NOMO-1 (cell line): ENCODE measurements at regions not wholly inside any gene's neighbourhood (a gene's known extent, or its start where the extent isn't known, plus 50 kb on each side); places are given as distances from the start of the nearest gene placed in this dataset.

ENCODE experiments used
- DNase-seq, 2 experiments: peaks; one replicate each; lab custom pipeline; 2025; ENCODE audit not compliant: unreplicated experiment in 2 of 2; lab: John Stamatoyannopoulos, UW

DNA sequence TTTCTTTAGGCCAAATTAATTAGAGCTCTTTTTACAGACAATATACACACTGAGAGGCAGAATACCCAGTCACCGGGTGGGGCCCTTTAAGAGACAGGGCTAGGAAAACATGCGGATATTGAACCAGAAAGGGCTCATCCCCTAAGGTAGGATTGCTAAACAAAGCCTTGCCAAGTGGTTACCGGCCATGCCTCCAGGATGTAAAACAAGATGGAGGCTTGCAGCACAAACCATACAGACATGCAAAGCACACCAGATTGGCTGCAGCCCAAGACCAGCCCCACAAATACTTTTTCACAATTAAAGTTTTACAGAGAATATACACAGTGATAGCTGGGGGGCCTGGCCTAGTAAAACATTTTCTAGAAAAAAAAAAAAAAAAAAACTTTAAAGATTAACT lies 210.0 kb downstream of the KLHL4 start:
- no peak for DNase-seq

DNA sequence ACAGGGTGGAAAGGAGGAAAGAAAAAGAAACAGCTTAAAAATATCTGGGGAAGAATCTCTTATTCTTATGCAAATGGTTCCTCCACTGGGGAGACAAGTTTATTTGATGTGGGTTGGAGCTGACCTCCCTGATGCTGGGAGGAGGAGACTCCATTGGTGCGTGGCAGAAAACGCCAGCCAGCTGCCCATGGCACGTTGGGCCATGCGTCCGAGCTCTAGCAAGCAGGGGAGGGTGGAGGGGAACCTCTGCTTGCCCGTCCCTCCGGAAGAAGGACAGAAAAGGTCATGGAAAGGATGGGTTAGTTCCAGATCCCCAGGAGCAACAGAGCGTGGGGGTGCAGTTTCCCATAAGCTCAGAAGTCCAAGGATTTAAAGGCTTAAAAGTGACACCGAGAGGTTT lies 210.4 kb downstream of the KLHL4 start:
- no peak for DNase-seq

DNA sequence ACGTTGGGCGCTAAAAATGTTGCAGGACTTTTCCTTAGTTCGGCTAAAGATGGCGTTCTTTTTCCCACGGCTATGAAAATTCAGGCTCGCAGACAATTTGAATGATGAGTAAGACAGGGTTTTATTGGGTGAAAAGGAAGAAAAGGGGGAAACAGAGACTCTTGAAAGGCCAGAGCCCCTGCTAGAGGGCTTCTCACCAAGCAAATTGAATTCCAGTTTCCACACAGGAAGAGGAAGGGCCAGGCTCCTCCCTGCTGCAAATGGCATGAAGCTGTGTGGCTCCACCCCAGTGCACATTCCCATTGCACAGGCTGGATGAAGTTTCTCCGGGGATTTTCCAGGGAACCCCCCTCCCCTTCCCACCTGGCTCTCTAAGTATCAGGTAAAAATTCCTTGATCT lies 210.9 kb downstream of the KLHL4 start:
- DNase-seq: no peak

DNA sequence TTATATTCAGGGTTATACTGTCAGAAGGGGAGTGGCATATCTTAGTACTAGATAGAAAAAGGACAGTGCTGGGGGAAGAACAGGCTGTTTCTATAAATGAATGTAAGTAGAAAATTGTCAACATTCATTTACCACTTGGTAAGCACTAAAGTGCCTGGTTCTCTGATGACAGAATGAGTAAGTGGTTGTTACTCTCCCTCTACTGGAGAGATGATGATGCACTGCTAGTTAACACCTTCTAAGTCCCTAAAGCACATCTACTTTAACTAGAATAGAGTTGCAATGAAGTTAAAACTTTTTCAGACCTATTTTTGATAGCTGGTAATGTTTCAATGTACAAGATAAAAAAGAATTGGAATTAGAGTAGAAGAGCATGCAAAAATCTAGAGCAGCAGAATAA lies 214.5 kb downstream of the KLHL4 start:
- no peak for DNase-seq

DNA sequence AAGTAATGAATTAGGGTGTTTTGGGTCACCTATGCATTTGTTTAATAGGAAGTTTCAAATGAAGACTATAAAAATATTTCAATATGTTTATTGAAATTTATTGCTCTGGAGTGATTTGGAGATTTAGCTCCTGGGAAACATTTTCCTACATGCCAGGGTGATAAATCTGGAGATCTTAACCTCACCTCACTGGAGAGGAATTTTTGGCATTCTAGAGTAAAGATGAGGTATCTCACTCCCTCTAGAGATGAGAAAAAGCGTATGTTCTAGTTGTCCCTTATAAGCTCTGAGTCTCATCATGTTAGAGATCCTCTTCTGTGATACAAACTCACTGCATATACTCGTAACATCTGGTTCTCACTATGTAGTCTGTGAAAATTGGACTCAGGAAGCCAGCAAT lies 219.0 kb downstream of the KLHL4 start:
- DNase-seq: no peak

DNA sequence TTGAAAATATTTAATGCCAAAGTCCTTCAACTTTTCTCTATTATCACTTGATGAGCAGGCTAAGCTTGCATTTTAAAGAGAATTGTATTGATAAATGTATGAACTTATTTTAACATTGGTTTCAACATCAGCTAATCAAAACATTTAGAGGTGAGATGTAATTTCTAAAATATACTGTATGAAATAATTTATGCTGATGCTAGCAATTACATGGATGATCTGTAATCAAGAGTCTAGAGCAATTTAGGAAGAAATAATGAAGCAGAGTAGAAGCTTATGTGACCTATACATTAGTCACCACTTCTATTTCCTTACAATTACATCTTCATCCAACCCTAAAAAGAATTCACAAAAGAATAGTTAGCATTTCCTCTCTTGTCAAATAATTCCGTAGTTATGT lies 226.8 kb downstream of the KLHL4 start:
- DNase-seq: no peak

DNA sequence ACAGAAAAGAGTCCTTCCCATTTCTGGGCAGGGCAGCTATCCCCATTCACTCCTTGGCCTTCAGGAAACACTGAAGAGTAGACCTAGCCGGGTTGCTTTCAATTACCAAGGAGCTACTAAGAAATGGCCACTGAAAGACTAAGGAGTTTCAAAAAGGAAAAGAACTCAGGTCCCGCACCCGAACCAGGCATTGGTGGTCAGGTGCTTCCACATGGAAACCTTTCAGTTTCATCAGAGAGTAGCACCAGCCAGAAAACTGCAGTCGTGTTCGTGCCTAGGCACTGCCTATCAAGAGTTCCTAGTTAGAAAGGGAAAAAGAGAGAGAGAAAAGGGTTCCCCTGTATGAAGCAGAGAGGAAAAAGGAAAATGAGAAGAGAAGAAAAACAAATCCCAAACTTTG lies 237.9 kb downstream of the KLHL4 start:
- no peak for DNase-seq

DNA sequence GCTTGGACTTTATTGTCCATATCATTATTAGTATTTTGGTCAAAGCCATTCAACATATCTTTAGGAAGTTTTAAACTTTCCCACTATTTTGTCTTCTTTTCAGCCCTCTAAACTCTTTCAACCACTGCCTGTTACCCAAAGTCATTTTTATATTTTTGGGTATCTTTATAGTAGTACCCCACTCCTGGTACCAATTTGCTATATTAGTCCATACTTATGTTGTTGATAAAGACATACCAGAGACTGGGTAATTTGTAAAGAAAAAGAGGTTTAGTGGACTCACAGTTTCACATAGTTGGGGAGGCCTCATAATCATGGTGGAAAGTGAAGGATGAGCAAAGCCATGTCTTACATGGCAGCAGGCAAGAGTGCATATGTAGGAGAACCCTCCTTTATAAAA lies 271.4 kb downstream of the KLHL4 start:
- DNase-seq: no peak

DNA sequence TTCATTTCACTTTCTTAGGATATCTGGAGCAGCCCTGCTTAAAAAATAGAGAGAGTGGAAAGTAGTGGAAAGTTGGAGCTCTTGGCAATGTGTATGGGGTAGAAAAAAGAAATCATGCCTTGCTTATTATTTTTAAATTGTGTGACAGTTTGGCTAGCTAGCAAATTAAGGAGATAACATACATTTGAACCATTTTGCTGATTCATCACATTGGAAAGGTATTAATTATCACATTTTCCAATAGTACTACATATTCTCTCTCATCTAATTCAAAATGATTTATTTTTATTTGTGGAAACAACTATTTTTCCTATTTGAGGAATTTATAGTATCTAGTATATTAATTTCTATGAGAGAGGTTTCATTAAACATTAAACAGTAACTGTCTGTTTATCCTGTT lies 280.4 kb downstream of the KLHL4 start:
- no peak for DNase-seq

DNA sequence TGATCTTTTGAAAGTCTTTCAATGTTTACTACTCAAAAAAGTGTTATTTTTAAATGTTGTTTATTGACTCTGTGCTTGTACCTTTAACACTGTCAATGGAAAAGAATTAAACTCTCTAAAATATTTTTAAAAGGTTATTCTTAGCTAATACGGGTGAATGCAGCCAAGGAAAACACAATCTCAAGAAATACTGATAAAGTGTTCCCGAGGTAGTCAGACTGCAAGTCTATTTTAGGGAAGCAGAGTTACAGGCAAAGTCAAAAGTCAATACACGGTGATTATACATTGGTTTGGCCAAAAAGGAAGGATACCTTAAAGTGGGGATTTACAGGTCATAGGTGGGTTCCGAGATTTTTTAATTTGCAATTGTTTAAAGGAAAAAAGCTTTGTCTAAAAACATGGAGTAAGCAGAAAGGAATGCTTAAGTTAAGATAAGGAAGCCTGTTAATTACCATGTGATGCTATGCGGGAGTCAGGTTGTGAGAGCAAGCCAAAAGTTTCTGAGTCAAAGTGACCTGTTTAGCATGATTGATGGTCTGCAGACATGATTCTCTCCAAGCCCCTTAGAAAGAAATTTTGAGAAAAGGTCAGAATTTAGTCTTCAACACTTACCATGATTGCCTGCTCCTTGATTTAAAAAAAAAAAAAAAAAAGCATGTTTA lies 288.4 kb downstream of the KLHL4 start:
- DNase-seq: no peak

DNA sequence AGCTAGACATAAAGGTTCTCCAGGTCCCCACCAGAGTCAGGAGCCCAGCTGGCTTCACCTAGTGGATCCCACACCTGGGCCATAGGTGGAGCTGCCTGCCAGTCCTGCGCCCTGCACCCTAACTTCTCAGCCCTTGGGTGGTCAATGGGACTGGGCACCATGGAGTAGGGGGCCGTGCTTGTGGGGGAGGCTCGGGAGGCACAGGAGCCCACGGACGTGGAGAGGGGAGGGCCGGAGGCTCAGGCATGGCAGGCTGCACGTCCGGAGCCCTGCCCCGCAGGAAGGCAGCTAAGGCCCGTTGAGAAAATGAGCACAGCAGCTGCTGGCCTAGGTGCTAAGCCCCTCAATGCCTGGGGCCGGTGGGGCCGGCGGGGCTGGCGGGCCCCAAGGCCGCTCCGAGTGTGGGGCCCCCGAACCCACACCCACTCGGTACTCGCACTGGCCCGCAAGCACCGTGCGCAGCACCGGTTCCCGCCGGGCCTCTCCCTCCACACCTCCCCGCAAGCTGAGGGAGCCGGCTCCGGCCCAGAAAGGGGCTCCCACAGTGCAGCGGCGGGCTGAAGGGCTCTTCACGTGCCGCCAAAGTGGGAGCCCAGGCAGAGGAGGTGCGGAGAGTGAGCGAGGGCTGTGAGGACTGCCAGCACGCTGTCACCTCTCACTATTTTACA lies 291.1 kb downstream of the KLHL4 start:
- DNase-seq: no peak

DNA sequence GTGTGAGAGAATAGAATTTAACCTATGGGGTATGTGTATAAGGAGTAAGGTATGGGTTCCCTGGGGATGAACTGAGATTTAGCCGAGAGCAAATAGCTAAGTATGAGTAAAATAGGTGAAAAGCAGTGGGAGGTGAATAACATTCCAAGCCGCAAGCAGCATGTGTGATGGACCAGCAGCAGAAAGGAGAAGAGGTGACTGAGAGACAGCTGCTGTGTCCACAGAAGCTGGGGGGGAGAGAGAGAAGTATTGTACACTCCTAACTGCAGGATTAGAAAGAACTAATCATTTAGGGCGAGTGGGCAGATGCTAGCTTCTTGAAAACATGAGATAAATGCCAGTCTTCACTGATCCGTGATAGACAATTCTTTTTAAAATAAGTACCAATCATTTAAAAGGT lies 296.0 kb downstream of the KLHL4 start:
- DNase-seq: no peak

DNA sequence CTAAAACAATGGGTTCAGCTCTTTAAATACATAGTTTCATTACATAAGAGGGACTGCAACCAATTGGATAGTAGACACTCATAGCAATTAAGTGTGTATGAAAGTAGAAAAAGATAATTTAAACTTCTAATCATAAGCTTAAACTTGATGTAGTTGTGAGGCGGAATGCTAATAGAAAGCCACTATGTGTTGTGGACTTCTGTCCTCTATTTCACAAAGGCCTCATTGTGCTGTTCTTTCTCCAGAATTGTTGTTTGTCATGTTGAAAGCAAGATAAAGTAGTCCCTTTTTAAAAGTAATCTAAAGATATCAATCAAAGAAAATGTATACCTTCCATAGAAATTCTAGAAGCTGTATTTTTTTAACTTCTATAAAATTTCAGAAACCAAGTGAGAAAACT lies 329.4 kb downstream of the KLHL4 start:
- no peak for DNase-seq

DNA sequence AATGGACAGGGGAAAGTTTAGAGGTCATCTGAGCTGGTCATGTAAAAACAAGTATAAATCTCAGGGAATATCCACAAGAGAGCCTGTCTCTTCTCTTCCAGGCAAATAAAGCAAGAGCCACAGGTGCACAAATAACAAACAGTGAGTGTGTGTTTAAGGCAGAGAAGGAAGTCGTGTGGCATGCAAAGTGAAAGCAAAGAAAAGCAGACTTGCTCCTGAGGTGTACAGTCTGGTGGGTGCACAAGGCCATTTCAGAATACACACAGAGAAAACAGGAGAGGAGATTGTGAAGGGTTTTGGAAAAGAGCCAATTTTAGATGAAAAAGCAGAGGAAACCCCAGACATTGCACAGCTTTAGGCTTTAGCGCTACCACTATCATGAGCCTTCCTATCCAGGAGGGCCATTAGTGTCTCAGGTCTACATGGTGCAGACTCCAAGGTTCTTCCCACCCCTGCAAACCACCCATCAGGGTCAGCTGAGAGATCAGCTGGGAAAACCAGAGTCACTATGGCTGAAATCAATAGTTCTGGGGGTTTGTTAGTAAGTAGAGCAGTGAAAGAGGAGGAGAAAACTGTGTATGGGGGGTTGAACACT lies 355.8 kb downstream of the KLHL4 start:
- DNase-seq: no peak

DNA sequence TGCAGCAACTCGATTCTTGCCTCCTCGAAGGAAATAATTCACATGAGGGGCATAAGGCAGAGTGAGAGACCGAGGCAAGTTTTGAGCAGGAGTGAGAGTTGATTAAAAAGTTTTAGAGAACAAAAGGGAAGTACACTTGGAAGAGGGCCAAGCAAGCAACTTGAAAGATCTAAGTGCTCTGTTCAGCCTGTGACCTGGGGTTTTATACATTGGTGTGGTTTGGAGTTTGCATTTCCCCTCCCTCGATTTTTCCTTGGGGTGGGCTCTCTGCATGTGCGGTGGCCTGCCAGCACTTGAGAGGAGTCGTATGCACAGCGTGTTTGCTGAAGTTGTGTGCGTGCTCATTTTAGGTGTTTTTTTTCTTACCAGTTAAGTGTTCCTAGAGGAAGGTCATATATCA lies 356.4 kb downstream of the KLHL4 start:
- DNase-seq: no peak

DNA sequence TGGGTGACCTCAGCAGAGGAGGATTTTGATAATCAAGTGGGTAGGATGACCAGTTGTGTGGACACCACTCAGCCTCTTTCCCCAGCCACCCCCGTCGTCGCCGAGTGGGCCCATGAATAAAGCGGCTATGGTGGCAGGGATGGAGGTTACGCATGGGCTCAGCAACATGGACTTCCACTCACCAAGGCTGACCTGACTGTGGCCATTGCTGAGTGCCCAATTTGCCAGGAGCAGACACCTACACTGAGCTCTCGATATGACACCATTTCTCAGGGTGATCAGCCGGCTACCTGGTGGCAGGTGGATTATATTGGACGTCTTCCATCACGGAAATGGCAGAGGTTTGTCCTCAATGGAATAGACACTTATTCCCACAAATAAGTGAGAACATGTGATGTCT lies 361.3 kb downstream of the KLHL4 start:
- DNase-seq: no peak

DNA sequence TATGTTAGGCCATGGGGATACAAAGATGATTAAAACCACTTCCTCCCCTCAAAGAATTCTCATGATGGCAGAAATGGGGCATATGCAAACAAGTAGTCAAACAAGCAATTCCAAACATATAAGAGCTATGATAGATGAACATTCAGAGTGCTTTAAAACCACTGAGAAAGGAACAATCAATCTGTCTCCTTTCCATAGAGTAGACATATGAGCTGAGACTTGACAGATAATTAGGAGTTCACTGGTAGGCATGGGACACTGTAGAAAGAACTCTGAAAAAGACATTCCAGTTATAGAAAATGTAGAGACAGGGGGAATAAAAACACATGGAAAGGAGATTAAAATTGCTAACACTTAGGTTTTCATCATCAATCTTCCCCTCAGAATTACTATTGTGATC lies 372.8 kb downstream of the KLHL4 start:
- no peak for DNase-seq

DNA sequence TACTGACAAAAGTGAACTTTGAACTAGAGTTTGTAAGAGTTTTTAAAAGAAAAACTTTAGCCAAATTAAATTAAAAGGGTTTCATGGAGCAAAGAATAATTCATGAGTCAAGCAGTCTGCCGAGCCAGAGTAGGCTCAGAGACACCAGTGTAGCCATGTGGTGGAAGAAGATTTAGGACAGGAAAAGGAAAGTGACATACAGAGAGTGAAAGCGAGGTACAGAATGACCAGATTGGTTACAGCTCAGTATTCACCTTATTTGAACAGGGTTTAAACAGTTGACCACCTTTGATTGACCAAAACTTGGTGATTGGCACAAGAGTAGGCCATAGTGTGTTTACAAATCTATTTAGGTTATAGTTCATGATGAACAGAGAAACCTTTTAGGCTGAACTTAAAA lies 377.8 kb downstream of the KLHL4 start:
- DNase-seq: no peak

DNA sequence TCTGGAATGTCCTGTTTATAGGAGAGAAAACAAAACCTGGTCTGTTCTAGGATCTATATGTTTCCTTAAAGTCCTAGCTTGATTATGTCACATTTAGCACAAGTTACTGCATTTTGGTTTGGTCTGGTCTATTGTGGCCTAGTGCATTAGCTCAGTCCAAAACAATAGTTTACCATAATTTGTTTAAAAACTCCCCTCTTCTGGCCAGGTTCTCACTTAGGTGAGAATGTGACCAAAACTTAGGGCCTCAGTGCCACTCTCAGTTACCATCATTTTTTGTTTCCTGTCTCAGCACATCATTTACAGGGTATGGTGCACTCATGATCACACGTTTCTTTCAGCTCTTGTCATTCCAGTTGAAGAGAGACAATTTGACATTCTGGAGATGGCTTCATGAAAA lies 378.5 kb downstream of the KLHL4 start:
- DNase-seq: no peak

DNA sequence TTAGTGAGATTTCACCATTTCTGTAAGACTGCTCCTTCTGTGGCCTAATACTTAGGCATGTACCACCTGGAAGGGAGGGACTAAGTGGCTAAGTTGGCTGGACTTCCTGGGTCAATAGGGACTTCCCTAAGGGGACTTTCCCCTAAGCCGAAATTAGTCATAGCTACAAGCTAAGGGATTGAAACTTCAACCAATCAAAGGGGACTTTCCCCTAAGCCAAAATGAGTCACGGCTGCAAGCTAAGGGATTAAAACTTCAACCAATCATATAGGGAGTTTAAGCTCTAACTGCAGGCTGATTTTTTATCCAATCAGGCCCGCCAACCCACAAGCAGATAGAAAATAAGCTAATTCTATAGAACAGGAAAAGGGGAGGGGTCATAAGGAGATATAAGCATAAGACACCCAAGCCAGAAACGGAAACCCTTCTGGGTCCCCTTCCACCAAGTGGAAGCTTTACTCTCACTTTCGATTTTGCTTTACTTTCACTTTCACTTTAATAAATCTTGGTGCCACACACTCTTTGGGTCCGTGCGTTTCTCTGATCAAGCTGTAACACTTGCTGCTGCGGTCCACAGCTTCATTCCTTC lies 382.8 kb downstream of the KLHL4 start:
- no peak for DNase-seq

DNA sequence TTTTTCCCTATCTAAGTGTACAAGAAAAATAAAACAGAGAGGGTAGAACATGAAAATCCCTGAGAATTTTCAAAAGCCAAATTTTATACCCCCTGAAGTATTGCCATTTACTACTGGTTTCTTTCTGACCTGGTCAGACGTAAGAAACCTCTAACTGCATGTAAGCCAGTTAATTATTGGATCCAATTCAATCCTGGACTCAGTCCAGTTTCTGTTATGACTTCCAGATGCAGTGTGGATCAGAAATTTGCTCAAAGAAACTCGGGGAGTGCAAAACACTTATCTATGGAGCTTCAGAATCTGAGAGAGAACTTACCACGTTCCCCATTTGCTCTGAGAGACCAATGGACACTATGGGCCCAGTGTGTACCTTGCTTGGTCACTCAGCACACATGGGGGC lies 383.5 kb downstream of the KLHL4 start:
- no peak for DNase-seq

DNA sequence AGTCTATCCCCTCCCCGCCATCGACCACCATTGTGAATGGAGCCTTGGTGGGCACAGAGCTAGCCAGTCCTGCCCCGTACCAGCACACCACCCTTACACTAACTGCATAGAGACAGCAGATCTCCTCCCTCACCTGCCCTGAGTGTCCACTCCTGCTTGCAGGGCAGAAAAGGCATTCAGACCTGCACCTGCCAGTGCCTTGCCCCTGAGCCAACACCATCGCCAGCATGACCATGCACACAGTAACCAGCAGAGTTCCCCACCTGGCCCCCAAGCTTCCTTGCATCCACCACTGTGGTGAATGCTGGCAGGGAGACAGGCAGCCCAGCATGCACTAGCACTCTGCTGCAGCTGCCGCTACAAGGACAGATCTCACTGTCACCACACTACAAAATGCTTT lies 397.1 kb downstream of the KLHL4 start:
- DNase-seq: no peak
